ENCODE measurements at regions not wholly inside any gene's neighbourhood (a gene's known extent, or its start where the extent isn't known, plus 50 kb on each side); places are given as distances from the start of the nearest gene placed in this dataset.

GRCh38 chr2:180364719-180365118 lies 357.6 kb upstream of the CWC22 start:
- no peak for DNase-seq (ENCODE audit: low read depth)

- DNase-seq (ENCODE audit: low read depth), result no peak
These were observed 353.2 kb upstream of the CWC22 start for GRCh38 chr2:180360283-180360618.

- no peak for DNase-seq (ENCODE audit: low read depth)
These were observed 352.6 kb upstream of the CWC22 start for GRCh38 chr2:180359522-180360282.

- DNase-seq (ENCODE audit: low read depth), result no peak
These were observed 351.4 kb upstream of the CWC22 start for GRCh38 chr2:180358458-180358857.

- DNase-seq (ENCODE audit: low read depth), result no peak
These were observed 349.6 kb upstream of the CWC22 start for GRCh38 chr2:180356676-180357075.

GRCh38 chr2:180352620-180353019 lies 345.5 kb upstream of the CWC22 start:
- no peak for DNase-seq (ENCODE audit: low read depth)

GRCh38 chr2:180349809-180350208 lies 342.7 kb upstream of the CWC22 start:
- DNase-seq (ENCODE audit: low read depth), result no peak

- DNase-seq (ENCODE audit: low read depth), result no peak
These were observed 336.6 kb upstream of the CWC22 start for GRCh38 chr2:180343528-180344345.

GRCh38 chr2:180337136-180337535 lies 330.0 kb upstream of the CWC22 start:
- DNase-seq (ENCODE audit: low read depth), result no peak

- DNase-seq (ENCODE audit: low read depth), result no peak
These were observed 329.5 kb upstream of the CWC22 start for GRCh38 chr2:180336550-180336949.

- no peak for DNase-seq (ENCODE audit: low read depth)
These were observed 327.4 kb upstream of the CWC22 start for GRCh38 chr2:180334514-180334913.

GRCh38 chr2:180328795-180329422 lies 321.8 kb upstream of the CWC22 start:
- no peak for DNase-seq (ENCODE audit: low read depth)

GRCh38 chr2:180327185-180327584 lies 320.1 kb upstream of the CWC22 start:
- DNase-seq (ENCODE audit: low read depth), result no peak

- no peak for DNase-seq (ENCODE audit: low read depth)
These were observed 318.5 kb upstream of the CWC22 start for GRCh38 chr2:180325416-180326120.

GRCh38 chr2:180324182-180324581 lies 317.1 kb upstream of the CWC22 start:
- no peak for DNase-seq (ENCODE audit: low read depth)

- no peak for DNase-seq (ENCODE audit: low read depth)
These were observed 315.7 kb upstream of the CWC22 start for GRCh38 chr2:180322781-180323180.

- DNase-seq (ENCODE audit: low read depth), result no peak
These were observed 312.7 kb upstream of the CWC22 start for GRCh38 chr2:180319586-180320405.

- no peak for DNase-seq (ENCODE audit: low read depth)
These were observed 307.0 kb upstream of the CWC22 start for GRCh38 chr2:180314086-180314485.

- no peak for DNase-seq (ENCODE audit: low read depth)
These were observed 305.4 kb upstream of the CWC22 start for GRCh38 chr2:180312542-180312941.

GRCh38 chr2:180307096-180307495 lies 300.0 kb upstream of the CWC22 start:
- DNase-seq (ENCODE audit: low read depth), result no peak

GRCh38 chr2:180306346-180306745 lies 299.2 kb upstream of the CWC22 start:
- DNase-seq (ENCODE audit: low read depth), result no peak

Measured in activated T-helper 9 cell treated with anti-CD3 and anti-CD28 coated beads, Interleukin-2, amount 50 U/mL, for 16 hours (primary cell).